PC-9 (cell line): ENCODE measurements at regions not wholly inside any gene's neighbourhood (a gene's known extent, or its start where the extent isn't known, plus 50 kb on each side); places are given as distances from the start of the nearest gene placed in this dataset.

Experiments
- CTCF ChIP-seq: fragments of 200-600 bp; sonication (generic); conservative IDR thresholded peaks from 2 replicates; pipeline ENCODE4 v1.6.1; 2017; ENCODE audit warnings: mixed run types, antibody characterized with exemption, mild to moderate bottlenecking, moderate library complexity
- EZH2 ChIP-seq: fragments of 200-600 bp; sonication (generic); IDR thresholded peaks from 2 replicates; pipeline ENCODE4 v1.8.0; 2017; ENCODE audit warnings: antibody characterized with exemption, low read depth

- TF ChIP-seq EZH2, result no peak
- no peak for TF ChIP-seq CTCF
Observed at GRCh38 chr10:93222876-93223275, 149.2 kb downstream of the CYP26A1 start.
